ENCODE measurements at regions not wholly inside any gene's neighbourhood (a gene's known extent, or its start where the extent isn't known, plus 50 kb on each side); places are given as distances from the start of the nearest gene placed in this dataset.
A peak's percentile ranks its signal among the peaks of the same experiment; 100 is the strongest.

DNA sequence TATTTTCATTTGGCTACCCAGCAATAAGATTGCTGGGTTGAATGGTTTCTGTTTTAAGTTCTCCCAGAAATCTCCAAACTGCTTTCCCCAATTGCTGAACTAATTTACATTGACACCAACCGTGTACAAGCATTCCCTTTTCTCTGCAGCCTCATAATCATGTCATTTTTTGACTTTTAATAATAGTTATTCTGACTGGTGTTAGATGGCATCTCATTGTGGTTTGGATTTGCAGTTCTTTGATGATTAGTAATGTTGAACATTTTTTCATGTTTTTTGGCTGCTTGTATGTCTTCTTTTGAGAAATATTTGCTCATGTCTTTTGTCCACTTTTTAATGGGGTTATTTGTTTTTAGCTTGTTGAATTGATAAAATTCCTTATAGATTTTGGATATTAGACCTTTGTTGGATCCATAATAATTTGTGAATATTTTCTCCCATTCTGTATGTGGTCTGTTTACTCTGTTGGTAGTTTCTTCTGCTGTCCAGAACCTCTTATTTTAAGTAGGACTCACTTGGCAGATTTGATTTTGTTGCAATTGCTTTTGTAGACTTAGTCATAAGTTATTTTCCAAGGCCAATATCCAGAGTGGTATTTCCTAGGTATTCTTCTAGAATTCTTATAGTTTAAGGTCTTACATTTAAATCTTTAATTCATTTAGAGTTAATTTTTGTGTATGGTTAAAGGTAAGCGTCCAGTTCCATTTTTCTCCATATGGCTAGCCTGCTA, 793.7 kb downstream of the BRINP1 start:
- DNase-seq (ENCODE audit: low spot score) = no peak

DNA sequence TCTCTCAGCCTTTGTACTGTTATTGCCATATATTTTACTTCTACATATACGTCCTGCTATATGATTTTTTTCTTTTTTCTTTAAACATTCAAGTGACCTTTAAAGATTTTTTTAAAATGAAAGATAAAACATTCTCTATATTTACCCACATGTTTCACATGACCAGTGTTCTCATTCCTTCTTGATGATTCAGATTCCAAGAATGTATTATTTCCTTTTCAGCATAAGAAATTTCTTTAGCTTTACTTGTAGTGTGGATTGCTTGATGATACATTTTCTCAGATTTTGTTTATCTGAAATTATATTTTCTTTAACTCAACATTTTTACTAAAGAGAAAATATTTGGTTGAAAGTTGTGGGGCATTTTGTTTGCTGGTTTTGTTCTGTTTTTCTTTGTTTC, 792.1 kb downstream of the BRINP1 start:
- no peak for DNase-seq (ENCODE audit: low spot score)

DNA sequence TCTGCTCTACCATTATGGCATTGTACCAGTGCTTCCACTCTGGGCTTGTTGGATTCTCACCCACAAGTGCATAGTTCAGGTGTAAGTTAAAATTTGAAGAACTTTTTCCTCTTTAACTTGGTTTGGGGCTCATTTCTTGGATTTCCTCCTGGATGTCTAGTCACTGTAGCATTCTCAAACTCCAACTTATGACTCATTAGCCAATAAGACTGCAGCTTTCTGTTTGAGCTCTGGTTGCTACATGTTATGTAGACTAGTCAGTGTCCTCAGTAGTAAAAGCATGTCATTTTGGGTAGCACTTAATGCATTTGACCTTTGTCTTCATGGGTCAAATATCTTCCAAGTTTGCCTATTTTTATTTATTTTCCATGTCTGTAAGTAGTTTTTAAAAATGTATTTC, 790.8 kb downstream of the BRINP1 start:
- peak; percentile 12 for DNase-seq (ENCODE audit: low spot score)

DNA sequence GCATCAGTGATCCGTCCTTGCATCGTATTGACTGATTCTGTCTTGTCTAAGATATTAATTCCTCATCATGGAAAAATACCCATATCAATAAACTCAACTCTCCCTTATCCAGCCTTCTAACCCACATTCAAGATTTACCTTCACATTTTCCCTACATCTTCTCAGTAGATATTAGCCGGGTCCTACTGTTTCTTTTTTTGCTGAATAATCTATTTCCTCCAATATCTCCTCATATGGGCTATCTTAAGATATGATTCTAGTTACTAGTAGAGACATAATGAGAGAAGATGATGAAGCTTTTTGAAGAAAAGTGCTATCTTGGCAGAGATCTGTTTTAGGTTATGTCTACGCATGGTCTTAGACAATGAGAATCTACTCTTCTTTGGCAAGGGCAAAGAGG, 785.8 kb downstream of the BRINP1 start:
- DNase-seq (ENCODE audit: low spot score) = no peak

DNA sequence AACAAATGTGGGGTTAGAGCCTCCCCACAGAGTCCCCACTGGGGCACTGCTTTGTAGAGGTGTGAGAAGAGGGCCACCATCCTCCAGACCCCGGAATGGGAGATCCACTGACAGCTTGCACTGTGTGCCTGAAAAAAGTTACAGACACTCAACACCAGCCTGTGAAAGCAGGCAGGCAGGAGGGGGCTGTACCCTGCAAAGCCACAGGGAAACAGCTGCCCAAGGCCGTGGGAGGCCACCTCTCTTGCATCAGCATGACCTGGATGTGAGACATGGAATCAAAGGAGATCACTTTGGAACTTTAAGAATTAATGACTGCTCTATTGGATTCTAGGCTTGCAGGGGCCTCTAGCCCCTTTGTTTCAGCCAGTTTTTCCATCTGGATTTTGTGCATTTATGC, 782.3 kb downstream of the BRINP1 start:
- DNase-seq (ENCODE audit: low spot score) = no peak

DNA sequence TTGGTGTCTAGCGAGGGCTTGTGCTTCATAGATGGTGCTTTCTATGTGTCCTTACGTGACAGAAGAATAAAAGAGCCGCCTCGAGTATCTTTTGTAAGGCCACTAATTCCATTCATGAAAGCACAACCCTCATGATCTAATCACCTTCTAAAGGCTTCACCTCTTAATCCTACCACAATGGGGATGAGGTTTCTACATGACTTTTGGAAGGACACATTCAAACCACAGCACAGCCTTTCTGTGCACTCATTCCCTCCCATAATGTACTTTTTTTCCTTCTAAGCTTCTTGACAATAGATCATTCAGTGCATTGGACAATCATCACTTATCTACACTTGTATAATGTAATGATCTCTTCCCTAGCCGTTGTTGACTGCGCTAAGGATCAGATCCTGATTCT, 774.8 kb downstream of the BRINP1 start:
- no peak for DNase-seq (ENCODE audit: low spot score)

DNA sequence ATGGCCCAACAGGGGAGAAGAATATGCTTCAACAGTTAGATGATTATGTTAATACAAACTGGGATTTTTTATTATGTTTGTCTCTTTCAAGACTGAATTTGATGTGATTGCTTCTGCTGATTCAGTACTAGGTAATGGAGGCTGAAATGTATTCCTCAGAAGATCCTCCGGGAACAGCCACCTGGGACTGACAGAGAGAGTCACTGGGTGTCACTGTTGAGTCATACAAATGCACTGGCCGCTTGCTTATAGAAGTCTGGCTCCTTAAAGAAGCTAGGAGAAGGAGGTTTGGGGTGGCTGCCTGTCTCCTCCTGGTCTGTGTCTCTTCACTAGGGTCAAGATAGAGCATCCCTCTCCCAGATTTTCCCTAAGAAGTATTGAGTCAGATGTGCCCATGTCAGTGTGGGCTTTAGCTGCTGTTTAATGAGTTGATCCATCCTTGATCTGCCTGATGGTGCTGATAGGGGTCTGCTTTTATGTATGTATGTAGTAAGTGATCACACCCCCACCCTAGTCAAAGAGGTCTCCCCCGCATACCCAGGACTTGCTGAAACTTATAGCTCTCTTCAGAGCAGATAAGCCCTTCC, 773.4 kb downstream of the BRINP1 start:
- peak; percentile 25 for DNase-seq (ENCODE audit: low spot score)

DNA sequence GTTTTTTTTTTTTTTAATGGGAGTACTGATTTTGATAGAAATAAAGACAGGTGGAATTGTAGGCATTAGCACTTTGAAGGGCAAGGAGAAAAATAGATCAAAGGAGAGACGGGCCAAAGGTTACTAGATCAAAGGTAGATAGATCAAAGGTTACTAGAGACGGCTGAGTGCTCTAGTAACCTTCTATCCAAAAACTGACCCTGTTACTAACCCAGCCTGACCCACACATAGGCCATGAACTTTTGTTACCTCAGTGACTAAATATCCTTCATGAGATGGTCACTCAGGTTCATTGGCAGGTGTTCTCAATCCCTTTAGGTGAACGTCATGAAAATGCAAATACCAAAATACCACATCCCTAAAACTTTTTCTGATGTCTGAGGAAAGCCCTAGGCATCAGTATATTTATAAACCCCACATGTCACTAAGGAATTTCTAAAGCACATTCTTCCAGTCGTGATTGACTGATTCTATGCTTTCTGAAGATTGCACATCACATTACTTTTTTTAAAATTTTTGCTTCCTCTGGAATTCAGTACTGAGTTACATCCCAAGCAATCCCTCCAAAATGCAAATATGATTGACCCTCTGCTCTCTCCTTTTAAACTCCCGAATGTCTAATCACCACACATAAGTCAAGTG, 772.7 kb downstream of the BRINP1 start:
- no peak for DNase-seq (ENCODE audit: low spot score)

DNA sequence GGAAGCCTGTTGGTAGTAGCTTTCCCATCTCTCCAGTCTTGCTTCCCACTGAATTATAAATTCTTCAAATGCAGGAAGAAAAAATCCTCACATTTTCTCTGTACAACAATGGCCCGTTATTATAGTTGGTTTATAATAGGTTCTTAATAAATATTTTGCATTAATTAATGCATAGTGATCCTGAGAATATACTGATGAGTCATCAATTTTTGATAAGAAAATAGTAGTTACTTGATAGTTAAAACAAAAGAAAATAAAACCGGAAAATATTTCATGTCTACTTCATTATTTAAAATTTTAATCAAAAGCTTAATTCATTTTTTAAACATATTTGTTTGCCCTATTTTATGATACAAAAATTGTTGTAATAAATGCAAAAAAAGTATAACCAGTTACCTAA, 762.6 kb downstream of the BRINP1 start:
- DNase-seq (ENCODE audit: low spot score) = no peak

DNA sequence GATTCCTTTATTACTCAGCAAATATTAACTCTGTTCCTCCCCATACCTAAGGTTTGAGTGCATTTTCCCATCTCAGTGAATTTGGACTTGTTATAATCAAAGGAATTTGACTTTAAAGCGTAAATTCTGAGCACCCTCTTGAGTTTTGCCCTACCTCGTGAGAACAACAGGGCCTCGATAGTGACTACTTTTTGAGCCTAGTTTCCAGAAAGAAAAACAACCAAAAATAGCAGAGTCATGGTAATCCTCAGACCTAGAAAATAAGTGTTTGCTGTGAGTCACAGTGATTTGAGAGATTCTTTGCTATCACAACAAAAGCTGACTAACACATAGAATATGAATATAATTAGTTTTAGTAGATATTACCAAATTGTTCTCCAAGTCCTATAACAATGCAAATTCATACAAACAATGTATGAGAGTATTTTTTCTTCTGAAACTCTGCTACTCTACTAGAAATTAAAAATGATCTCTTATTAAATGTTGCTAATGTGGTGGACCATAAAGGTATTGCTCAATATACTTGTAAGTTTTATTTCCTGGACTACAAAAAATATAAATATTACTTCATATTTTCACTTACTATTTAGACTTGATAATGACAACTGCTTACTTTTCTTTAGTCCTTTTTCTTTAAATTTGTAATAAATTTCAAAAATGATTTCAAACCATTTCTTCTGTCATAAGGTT, 759.7 kb downstream of the BRINP1 start:
- peak; percentile 8 for DNase-seq (ENCODE audit: low spot score)

DNA sequence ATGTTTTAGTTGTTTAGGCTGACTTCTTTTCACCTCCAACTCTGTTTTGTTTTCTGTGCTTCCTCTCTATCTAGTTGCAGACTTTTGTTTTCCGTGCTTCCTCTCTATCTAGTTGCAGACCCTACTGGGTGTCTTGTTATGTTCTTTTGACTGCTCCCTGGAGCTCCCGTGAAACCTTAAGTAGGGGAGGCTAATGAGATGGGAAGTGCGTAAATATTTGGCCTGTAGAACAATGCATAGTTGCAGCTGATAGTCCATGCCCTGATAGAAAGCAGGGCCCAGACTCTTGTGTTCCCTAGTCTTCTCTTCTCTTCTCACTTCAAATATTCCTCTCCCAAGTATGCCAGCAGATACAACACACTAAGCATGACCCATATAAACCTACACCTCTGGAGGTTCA, 757.0 kb downstream of the BRINP1 start:
- DNase-seq (ENCODE audit: low spot score) = no peak

DNA sequence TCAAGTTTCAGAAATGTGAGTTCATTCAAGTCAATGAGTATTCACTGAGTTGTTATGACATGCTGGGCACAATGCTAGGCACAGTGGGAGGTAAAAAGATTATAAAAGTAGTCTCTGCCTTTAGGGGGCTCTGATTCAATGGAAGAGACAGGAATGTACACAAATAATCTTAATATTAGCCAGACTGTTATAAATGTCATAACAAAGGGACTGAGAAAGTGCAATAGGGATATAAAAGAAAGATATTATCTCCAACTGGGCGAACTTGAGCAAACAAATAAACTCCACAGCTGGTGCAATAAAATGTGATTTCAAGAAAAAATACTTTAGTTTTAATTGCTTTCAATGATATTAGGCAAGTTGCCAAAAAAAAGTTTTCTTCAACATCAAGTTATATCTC, 755.2 kb downstream of the BRINP1 start:
- DNase-seq (ENCODE audit: low spot score) = no peak

DNA sequence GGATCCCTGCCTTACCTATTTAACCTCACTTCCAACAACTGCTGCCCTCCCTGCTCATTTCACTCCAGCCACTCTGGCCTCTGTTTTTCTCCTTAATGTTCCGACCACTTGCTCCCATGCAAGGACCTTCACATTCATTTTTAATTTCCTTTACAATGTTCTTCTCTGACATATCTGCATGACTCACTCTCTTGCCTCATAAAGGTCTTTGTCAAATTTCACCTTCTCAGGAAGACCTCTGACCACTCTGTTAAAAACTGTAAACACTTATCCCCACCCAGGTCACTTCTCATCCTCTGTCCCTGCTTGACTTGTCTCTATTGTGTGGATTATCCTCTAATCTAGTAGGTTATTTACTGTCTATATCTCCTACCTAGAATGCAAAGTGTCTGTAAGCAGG, 751.2 kb downstream of the BRINP1 start:
- DNase-seq (ENCODE audit: low spot score) = no peak

DNA sequence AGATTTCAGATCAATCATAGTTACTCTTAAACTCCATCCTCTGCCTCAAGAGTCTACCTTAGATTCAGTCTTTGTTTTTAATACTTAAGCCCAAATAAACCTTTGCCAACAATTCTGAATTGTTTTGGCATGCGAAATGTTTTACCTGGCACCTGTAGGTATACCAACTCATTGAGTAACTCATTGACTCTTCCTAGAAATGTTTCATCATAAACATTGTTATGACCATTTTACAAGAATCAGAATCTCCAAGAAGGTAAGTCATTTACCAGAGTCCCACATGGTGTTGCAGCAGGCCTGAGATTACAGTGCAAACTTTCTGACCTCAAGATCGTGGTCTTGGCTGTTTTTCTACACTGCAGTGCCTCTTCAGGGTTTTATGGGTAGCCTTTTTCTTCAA, 750.4 kb downstream of the BRINP1 start:
- no peak for DNase-seq (ENCODE audit: low spot score)

DNA sequence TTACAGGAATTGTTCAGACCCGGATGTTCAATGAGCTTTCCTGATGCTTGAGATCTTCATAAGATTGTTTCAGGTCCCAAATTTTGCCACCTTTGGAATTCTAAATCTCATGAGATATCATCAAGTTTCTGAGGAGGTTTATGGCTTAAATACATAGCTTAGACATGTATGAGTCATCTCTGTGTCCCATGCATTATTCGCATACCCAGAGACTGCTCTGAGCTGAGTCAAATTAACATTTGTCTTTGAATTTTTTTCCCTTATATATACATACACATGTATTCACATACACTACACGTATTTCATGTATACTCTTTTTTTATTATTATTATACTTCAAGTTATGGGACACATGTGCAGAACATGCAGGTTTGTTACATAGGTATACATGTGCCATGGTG, 744.6 kb downstream of the BRINP1 start:
- no peak for DNase-seq (ENCODE audit: low spot score)

DNA sequence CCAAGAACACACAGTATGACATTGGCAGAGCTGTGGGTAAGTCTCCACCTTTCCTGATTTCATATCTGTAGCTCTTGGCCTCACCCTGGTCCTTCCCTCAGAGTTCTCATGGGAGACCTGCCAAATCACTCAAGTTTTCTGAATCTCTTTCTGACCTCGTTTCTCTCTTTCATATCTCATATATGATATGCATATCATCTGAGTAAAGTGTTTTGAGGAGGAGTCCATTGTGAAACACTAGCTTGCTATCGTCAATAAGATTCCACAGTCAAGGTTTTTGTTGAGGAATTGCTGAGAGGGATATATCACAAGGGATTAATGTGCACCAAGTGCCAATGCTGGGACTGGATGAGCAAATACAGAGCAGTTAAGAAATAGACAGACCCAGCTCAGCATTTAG, 739.2 kb downstream of the BRINP1 start:
- no peak for DNase-seq (ENCODE audit: low spot score)

DNA sequence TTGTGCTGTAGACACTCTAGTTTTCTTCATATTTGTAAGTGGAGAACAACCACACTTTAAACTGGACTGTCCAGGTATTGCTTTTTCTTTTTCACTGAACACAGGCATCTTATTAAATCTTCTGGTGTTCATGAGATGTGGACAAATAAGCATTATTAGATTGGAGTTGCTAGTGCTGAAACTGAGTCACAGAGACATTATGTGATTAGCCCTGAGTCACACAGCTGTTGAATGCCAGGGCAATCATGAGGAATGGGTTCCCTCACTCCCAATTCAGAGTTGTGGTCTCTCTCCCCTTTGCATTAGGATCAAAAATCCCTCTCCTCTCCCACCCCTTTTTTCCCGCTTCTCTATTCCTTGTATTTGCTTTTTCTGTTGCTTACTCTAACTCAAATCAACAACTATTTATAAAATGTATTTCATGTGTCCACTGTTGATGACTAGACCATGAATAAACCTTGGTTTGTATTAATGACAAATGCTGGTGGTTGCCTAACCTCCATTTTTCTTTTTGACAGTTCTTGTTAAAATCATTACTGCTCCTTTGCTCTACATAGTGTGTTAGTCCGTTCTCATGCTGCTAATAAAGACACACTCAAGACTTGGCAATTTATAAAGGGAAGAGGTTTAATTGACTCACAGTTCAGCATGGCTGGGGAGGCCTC, 738.2 kb downstream of the BRINP1 start:
- no peak for DNase-seq (ENCODE audit: low spot score)

DNA sequence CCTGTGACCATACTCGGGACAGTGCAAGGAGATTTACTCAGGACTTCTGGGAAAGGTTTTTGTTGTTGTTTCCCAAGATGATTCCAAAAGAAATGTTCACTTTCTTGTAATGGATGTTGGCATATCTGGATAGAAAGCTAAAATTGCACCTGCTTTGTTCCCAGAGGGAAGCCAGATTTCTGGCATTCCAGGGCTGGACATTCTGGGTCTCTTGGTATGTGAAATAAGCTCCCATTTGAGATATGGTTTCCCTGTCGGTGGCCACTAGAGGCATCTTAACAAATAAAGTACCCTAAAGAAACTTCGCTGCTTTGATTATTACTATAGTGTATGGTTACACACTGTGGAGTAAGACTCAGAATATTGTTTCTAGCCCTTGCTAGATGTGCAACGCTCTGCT, 737.3 kb downstream of the BRINP1 start:
- no peak for DNase-seq (ENCODE audit: low spot score)

DNA sequence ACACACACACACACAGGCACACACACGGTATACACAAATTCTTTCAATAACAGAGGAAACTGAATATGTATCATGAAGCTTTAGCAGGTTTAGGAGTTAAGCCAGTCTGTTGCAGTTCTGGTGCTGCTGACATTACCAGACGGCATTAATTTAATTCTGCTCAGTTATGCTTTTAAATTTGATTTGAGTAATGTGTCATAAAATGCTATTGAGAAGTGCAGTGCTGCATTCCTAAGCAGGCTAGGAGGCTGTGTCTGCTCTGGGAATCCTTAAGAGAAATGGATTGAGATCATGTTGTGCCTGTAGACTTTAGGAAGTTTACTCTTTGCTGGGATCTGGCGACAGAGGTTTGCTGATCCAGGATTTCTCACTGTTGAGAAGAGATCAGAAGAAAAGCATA, 733.8 kb downstream of the BRINP1 start:
- peak; percentile 80 for DNase-seq (ENCODE audit: low spot score)

DNA sequence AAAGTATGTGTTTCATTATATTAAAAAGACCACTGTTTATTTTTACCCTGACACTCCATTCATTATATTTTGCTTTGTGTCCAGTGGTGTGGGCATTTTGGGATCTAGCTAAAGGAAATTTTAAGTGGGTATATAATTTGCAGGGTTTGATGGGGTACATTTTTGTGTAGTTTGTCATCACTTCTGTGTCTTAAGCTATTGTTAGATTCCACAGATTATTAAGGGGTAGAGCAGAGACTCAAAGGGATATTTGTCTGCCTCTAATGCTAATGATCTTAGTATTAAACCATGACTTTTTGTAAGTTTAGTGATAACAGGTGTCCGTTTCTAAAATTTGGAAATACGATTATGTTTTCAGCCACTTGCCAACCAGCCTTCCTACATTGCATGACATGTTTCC, 731.6 kb downstream of the BRINP1 start:
- DNase-seq (ENCODE audit: low spot score) = no peak

DNA sequence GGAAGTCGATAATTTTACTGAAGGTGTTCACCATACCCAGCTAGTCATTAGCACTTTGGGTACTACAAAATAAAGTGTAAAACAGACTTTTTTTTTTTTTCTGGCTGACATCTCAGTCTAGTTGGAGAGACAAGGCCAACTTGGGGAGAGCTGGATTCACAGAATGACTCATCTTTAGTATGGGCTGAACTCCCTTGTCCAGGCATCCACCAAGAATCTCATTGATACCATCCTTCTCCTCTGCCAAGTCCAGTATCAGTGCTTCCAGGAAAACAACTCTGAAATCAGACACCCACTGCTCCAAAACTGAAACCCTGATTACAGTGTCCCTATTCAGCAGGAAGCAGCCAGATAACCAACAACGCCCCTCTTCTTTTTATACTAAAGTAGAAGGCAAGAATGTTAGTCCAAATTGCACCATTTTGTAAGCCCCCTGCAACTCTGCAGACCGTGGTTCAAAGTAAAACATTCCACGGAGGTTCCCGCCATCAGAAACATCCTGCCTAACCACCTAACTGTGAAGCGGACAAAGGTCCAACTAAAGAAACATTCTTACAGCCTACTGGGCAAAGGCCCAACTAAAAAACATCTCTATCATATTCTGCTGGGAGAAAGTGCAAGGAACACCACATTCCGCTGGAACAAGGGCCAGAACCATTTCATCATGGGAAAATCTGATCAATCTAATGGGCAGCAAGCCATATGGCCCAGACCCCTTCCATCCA, 728.2 kb downstream of the BRINP1 start:
- peak; percentile 44 for DNase-seq (ENCODE audit: low spot score)

DNA sequence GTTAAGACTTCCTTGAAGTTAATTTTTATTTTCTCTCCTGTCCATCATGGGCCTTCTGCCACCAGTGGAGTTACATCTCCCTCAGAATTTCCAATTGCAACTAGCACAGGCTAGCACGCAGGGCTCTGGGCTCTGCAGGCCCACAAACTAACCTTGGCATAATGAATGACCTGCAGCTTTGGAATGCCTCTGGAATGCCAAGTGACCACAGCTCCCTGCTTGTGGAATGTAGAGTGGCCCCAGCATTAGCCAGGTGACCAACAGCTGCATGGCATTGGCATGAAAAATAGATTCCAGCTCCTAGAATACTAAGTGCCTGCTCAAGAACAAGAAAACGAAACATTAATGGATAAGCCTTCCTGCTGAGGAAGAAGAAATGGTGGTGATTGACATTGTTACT, 726.1 kb downstream of the BRINP1 start:
- no peak for DNase-seq (ENCODE audit: low spot score)

Measured in umbilical cord (tissue), 1 donor.